Activated T-cell treated with anti-CD3 and anti-CD28 coated beads for 4 hours (primary cell): ENCODE measurements at regions not wholly inside any gene's neighbourhood (a gene's known extent, or its start where the extent isn't known, plus 50 kb on each side); places are given as distances from the start of the nearest gene placed in this dataset.
"Not testable (repeated sequence)": the region's sequence is repeated elsewhere in the genome, so short reads cannot be mapped to it uniquely, and the experiment has no call there.

Experiments
- DNase-seq: peaks from one replicate; pipeline ENCODE4 v3.0.0-alpha.2; 2020

DNA sequence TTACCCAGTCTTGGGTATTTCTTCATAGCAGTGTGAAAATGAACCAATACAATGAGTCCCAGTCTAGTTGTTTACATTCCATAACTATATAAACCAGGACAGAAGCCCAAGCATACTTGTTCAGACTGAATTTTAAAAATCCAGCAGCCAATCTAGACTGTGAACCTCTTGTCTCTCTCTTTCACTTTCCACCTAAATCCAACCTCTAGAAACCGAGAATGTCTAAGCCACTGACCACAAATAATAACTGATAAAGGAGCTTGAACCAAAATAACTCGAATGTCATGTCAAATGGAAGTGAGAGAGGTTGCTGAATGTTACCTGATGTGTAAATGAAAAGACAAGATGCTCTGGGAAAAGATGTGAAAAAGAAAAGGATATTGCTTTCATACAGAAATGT, 544.7 kb downstream of the NLGN4X start:
- DNase-seq, result no peak

DNA sequence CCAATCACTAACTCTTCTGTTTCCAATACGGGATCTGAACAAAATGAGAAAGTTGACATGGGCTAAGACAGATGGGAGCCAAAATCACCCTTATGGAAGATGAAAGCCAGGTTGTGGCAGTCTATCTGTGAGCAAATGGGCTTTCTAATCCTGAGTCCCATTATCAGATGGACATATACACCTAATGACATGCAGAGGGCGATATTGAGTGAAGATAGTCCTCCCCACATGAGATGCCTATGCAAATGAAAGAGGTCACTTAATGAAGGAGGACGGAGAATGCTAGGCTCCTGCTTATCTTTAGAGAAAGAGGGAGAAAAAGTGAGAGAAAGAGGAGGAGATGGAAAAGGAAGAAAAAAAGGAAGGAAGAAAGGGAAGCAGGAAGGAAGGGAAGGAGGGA, 547.5 kb downstream of the NLGN4X start:
- DNase-seq, result no peak

DNA sequence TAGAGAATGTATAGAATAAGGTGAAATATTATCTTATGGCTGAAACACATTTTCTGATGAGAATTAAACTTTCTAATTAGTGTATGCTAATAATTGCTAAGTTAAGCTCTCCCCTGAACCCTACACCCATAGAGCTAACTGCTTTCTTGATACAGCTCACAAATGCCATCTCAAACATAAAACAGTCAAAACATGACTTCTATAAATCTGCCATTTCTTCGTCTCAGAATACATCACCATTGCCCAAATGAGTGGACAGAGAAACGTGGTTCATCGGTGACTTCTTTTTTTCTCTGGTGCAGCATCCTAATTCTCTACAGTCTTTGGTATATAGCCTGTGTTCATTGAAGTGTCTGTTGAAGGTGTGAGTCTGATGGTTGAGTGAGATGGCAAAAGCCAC, 554.6 kb downstream of the NLGN4X start:
- DNase-seq, result no peak

DNA sequence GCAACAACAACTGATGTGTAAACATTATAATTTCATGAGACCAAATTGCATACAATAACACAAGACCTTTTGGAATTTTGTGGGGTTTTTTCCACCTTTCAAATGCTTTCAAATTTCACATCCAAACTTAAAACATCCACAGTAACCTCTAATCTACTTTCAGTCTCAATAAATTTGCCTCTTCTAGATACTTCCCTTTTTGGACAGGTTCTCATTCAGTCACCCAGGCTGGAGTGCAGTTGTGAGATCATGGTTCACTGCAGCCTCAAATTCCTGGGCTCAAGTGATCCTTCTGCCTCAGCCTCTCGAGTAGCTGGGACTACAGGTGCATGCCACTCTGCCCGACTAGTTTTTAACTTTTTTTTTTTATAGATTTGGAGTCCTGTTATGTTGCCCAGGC, 556.6 kb downstream of the NLGN4X start:
- DNase-seq, result no peak

DNA sequence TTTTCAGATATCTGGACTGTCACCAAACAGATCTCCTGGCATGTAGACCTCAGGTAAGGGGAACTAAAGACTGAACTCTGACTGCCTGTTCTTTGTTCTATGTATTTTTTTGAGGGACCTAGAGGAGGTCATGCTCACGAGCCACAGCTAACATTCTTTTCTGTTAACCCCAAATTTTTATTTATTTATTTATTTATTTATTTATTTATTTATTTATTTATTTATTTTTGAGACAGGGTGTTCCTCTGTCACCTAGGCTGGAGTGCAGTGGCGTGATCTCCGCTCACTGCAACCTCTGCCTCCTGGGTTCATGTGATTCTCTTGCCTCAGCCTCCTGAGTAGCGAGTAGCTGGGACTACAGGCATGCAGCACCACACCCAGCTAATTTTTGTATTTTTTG, 562.0 kb downstream of the NLGN4X start:
- DNase-seq, result not testable (repeated sequence)

GRCh38 chrX:5656544-5656943, 572.1 kb downstream of the NLGN4X start:
- DNase-seq, result no peak

- DNase-seq, result no peak
These were observed 577.8 kb downstream of the NLGN4X start for GRCh38 chrX:5650904-5651303.

- DNase-seq, result no peak
These were observed 579.6 kb downstream of the NLGN4X start for GRCh38 chrX:5648941-5649568.

DNA sequence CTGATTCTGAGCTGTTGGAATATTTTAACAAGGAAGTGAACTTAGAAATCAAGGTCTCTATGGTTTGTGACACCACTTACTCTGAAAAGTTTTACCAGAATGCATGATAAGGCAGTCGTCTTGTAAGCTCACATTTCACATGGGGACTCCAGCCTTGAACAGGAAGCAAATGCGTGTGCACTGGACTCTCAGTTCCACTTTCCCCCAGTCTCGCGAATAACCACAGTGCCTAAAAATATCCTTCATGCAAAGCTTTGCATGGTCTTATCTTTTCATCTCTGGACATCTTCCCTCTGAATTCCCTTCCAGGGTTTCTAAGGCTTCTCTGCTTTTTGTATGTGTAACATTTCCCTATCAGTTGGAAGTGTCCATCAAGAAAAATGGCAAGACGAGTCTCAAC, 581.8 kb downstream of the NLGN4X start:
- DNase-seq, result no peak

DNA sequence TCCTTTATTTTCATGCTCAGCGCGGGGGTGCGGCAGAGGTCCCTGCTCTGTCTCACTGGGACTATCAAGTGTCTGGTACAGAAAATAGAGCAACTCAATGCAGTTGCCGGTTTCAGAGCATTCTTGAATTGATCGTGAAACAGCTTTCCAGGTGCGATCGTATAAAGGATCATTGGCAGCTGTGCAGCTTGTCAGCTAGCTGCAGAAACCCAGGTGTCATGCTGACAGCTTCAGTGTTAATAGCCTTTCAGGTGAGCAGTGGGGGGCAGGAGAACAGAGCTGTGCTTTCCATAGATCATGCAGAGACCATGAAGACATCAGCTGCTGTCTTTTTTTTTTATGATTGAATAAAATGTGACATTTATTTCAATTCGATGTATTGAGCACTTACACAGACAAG, 583.9 kb downstream of the NLGN4X start:
- DNase-seq, result no peak

DNA sequence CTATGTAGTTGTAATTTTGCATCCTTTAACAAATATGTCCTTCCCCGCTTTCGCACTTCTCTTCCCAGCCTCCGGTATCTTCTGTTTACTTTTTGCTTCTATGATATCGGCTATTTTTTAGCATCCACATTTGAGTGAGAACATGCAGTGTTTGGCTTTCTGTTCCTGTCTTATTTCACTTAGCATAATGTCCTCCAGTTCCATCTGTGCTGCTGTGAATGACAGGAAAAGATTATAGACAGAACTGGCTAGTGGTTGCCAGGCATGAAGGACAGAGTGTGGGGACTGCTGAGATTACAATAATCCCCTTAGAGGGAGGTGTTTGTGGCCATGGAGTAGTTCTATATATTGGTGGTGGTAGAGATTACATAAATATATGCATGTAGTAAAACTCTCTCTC, 588.6 kb downstream of the NLGN4X start:
- DNase-seq, result no peak

DNA sequence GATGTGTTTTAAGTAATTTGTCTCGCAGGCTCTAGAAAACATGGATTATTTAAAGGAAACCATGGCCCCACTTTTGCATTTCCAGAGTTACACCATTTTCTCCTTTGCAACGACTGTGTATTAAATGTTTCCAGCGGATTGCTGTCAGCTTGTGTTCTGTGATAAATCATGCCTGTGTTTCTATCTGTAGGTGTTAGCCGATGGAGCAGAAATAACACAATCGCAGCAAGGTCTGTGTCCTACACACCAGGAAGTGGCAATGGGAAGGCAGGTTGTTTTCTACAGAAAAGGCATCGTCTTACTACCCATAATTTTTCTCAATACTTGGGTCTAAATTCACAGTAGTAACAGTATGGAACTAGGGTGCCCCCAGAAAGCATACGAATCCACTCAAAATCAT, 590.1 kb downstream of the NLGN4X start:
- DNase-seq, result no peak

GRCh38 chrX:5632887-5633286, 595.8 kb downstream of the NLGN4X start:
- DNase-seq, result no peak

DNA sequence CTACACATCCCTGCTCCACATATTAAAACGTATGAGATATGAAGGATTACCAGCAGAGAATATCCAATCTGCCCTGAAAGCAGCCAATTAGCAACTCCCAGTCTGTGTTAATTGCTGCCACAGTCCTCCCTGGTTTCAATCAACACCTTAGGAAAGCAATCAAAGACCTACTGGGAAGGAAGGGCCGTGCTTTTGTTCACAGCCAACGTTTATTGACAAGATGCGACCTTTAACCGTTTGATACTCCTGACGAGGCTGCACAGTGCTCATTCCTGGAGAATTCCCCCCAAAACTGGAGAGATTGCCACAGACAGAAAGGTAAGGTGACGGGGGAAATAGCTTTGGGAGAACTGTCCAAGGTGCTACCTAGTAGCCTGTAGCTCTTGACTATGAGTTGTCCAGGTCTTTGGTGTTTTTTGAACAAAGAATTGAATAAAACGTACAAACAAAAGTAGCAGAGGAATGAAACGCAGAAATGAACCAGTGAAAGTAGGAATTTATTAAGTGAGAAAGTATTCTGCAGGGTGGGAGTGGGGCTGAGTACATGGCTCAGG, 596.5 kb downstream of the NLGN4X start:
- no peak for DNase-seq

DNA sequence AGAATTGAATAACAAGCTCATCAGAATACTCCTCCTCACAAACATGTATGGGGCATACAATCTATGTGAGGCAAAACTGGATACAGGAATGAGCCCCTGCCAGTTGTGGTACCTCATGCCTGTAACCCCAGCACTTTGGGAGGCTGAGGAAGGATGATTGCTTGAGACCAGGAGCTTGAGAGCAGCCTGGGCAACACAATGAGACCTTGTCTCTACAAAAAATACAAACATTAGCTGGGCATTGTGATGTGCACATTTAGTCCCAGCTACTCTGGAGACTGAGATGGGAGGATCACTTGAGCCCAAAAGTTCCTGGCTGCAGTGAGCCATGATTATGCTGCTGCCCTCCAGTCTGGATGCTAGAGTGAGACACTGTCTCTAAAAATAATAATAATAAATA, 611.0 kb downstream of the NLGN4X start:
- DNase-seq, result no peak

GRCh38 chrX:5595570-5595969, 633.1 kb downstream of the NLGN4X start:
- no peak for DNase-seq

DNA sequence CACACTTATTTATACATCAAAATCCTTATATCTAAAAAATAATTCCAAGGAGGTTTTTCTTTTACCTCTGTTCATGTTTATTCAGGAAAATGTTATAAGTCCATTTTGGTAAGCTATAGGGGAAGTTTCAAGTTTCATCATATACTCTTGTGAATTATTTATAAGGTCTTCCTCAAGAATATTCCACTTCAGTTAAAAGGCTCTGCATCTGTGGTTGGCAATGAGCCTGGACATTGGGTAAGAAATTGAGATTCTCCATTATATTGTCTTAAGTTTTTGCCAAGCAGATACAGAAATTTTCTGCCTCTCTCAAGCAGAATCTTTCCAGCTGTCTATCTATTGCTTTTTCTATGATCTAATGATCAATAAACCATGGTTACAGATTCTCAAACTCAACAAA, 641.9 kb downstream of the NLGN4X start:
- DNase-seq, result no peak

- no peak for DNase-seq
These were observed 653.3 kb downstream of the NLGN4X start for GRCh38 chrX:5575407-5575806.

- no peak for DNase-seq
These were observed 659.7 kb downstream of the NLGN4X start for GRCh38 chrX:5568934-5569333.

DNA sequence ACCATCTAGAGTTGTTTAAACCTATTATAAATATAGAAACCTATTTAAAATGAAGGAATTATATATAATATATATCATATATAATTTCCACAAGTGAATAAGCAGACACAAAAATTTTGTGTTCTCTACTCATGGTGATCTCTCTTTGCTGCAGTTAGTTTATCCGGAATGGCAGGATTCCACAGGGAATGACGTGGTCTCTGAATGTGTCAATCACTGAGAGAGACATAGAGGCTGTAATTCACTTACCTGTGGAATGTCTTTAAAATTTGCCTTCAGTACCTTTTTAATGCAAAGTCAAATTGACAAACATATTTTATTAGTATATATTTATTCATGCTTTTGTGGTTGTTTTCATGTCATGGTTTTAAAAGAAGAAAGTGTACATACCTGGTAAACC, 669.3 kb downstream of the NLGN4X start:
- no peak for DNase-seq

DNA sequence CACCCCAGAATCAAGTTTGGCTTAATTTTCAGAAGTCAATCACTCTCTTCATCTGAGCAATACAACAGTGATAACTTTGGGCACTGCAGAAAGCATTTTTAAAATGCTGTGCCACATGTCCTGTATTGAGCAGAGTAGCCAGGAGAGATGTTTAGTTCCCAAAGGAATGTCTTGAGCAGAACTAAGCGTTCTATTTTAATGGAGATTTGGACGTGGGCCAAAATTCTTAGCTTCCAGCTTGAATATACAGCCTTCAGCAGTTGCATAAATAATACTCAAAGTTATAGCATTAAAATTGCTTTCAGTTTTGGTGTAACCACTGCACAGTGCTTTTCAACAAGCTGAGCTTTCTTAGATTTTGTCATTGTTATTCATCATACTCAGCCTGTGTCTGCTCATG, 679.2 kb downstream of the NLGN4X start:
- DNase-seq, result no peak

GRCh38 chrX:5537098-5537497, 691.6 kb downstream of the NLGN4X start:
- no peak for DNase-seq

DNA sequence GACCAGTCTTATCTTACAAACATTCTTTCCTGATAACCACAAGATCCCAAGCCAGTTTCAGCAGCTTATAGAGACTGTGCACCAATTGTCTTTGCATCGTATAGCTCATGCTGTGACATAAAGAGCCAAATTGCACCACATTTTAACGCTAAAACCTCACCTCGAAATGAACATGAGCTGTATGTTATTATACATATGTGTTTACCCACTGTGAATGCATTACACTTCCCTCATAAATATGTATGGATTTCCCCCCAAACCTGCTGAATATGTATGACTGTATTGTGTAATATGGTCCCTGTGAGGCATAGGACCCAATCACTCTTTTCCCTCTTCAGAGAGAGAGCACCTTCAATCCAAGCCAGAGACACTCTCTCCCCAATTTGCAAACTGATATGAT, 692.4 kb downstream of the NLGN4X start:
- DNase-seq, result no peak

GRCh38 chrX:5528057-5528456, 700.6 kb downstream of the NLGN4X start:
- no peak for DNase-seq

DNA sequence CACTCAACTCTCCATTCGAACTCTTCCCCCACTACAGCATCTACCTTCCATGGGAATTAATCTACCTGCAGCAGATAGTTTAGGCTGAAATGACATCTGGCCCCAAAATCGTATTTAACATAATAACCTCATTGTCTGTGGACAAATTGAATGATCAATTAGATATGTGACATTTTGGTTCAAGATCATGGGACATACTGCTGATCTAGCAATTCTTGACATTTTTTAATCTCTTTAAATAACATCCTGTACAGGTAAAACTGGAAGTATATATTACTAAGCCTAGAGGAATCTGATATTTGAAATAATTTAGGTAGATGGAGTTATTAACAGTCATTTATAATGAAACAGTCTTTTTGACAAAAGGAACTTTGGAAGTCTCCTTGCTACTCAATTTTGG, 702.5 kb downstream of the NLGN4X start:
- no peak for DNase-seq
